GM21526 (cell line): ENCODE measurements at regions not wholly inside any gene's neighbourhood (a gene's known extent, or its start where the extent isn't known, plus 50 kb on each side); places are given as distances from the start of the nearest gene placed in this dataset.
"Not testable (repeated sequence)": the region's sequence is repeated elsewhere in the genome, so short reads cannot be mapped to it uniquely, and the experiment has no call there.

Source experiments
- ATAC-seq: cut with Tn5 transposase; IDR thresholded peaks from one replicate; pipeline ENCODE4 v1.9.1; 2021; ENCODE audit warnings: moderate library complexity; ENCODE audit not compliant: unreplicated experiment, low FRiP score

GRCh38 chr7:25726170-25726780, 425.7 kb upstream of the NFE2L3 start:
- ATAC-seq = no peak

DNA sequence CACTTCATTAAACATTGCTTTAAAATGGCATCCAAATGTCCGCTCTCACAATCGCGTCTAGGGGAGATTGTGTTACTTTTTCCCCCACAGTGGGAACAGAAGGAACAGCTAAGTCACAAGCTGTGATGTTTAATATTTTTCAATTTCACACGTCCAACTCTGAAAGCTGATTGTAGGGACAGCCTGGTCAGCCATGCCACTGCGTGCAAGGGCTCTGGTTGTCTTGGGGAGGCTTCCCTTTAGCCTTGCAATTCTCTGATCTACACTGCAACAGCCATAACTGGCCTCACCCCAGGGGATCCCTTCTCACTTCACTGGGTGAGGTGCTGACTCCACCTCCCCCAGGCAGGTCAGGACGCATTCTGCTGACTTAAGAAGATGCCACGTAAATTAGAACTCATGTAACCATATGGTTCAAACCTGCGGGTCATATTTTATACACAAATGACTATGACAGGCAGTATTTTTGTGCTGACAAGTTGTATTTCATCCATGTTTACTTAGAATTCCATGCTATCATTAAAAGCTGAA, 425.2 kb upstream of the NFE2L3 start:
- ATAC-seq = no peak

- no peak for ATAC-seq
Observed at GRCh38 chr7:25727446-25727845, 424.6 kb upstream of the NFE2L3 start.

DNA sequence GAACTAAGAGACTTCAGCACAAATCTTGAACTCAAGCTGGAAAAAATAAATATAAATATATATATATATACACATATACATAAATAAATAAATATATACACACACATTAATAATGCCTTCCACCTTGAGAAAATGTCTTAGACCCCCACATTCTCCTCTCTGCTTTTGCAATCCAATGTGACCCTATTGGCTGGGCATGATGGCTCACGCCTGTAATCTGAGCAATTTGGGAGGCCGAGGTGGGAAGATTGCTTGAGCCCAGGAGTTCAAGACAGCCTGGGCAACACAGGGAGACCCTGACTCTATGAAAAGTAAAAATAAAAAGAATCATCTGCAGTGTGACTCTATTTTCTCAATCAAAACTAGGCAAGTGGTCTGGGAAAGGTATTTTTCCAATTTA, 424.1 kb upstream of the NFE2L3 start:
- ATAC-seq = no peak

- ATAC-seq = no peak
Observed at GRCh38 chr7:25731068-25731845, 420.7 kb upstream of the NFE2L3 start.

GRCh38 chr7:25731846-25732245, 420.2 kb upstream of the NFE2L3 start:
- ATAC-seq = no peak

GRCh38 chr7:25732766-25733217, 419.2 kb upstream of the NFE2L3 start:
- no peak for ATAC-seq

DNA sequence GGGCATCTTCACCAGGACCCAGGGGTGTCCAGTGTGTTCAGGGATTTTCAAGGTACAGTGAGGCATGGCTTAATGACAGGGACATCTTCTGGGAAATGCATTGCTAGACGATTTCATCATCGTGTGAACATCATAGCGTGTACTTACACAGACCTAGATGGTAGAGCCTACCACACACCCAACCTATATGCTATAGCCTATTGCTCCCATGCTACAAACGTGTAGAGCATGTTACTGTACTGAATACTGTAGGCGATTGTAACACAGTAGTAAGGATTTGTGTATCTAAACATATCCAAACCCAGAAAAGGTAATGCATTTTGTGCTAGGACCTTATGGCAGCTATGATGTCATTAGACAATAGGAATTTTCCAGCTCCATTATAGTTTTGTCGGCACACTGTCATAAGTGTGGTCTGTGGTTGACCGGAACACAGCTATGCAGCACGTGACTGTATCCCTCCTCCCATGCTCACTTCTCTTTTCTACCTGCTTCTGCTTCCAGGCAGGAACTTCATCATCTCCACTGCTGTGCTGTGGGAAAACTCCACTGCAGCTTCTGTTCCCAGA, 416.2 kb upstream of the NFE2L3 start:
- no peak for ATAC-seq

GRCh38 chr7:25738528-25738927, 413.5 kb upstream of the NFE2L3 start:
- no peak for ATAC-seq

- no peak for ATAC-seq
Observed at GRCh38 chr7:25739143-25739542, 412.9 kb upstream of the NFE2L3 start.

GRCh38 chr7:25742316-25742715, 409.7 kb upstream of the NFE2L3 start:
- ATAC-seq = no peak

DNA sequence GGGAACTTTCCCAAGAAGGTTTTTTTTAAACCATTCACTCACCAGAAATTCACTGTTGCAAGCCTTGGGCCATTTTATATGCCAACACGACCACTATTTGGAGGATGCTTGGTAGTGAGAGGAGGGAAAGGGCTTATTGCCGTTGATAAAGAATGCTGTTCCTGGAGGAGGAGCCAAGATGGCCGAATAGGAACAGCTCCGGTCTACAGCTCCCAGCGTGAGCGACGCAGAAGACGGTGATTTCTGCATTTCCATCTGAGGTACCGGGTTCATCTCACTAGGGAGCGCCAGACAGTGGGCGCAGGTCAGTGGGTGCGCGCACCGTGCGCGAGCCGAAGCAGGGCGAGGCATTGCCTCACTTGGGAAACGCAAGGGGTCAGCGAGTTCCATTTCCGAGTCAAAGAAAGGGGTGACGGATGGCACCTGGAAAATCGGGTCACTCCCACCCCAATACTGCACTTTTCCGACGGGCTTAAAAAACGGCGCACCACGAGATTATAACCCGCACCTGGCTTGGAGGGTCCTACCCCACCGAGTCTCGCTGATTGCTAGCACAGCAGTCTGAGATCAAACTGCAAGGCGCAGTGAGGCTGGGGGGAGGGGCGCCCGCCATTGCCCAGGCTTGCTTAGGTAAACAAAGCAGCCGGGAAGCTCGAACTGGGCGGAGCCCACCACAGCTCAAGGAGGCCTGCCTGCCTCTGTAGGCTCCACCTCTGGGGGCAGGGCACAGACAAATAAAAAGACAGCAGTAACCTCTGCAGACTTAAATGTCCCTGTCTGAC, 408.1 kb upstream of the NFE2L3 start:
- ATAC-seq = not testable (repeated sequence)

DNA sequence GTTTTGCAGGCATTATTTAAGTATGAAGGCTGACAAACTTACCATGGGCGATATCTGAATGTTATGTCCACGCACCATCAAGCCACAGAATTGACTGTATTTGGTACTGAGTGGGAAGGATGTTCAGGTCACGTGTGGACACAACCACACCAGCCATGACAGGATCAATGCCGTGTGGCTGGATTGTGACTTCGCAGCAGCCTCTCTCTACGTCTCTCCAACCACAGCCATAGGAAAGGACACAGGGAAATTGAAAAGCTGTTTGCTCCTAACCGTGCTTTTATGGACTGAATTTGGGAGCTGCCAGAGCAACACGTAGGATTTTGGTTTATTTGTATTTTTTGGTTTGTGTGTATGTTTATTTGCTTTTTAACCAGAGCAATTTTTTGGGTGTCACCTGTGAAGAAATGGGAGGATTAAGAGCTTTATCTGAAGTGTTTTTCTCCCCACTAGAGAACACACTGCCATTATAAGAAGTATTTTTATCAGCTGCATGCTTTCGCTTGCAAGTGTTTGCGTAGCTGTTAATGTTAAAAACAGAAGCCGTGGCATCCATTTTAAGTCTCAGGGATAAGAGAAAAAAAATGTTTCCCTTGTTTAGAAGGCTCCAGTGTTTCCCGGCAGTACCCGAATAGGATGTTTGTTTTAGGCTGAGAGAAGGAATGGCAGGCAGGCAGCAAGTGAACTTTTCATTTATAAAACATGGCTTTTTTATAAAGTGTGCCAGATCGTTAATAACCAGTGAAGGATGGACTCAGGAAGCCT, 401.1 kb upstream of the NFE2L3 start:
- ATAC-seq = no peak

DNA sequence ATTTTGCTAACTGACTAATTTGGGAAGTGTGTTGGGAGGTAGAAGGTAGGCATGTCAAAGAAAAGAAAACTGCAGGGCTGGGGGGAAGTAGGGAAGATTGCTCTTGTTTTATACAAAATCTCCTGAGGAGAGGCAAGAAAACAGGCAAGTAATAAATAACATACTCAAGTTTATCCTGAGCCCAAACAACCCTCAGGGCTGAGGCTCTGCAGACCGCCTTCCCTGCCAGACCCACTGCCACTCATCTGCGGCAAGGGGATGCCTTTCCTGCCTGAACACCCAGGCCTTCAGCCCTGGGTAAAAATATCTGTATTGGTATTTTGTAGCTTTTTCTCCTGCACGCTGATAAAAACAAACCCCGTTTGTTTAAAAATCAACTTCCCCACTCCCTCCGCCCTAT, 399.8 kb upstream of the NFE2L3 start:
- ATAC-seq = no peak

DNA sequence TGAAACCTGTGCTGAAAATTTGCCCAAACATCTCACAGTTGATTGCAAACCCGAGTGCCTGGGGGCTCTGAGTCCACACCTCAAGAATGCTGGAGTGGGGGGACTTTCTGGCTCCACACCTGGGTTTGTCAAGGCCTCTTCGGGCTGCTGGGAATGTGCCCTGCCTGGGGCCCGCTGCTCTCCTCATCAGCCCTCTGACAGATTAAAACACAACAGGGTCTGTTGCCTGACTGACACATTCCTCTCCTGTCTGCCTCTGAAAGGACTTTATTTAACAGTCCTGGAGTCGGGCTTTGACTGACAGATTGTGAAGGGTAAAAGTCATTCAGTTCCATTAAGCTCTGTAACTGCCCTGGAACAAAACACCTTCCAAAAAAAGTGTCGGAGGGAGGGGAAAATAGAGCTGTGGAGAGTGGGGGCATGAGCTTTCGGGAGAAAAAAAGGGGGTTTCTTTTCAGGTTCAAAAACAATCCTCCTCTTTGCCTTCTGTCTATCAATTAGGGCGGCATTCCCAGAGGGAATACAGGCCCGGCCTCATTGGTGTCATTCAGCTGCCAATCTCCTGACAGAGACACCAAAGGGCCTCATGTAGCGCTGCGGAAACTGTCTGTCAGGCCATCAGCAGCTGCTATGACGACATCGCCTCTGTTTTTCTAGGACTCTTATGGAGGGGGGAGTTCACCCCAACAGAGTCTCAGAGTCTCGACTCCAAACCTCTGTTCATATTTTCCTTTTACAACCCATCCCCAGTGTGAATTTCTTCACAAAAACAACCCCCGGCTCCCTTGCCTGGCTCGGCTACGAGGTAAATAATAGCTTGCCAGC, 398.8 kb upstream of the NFE2L3 start:
- ATAC-seq = no peak

DNA sequence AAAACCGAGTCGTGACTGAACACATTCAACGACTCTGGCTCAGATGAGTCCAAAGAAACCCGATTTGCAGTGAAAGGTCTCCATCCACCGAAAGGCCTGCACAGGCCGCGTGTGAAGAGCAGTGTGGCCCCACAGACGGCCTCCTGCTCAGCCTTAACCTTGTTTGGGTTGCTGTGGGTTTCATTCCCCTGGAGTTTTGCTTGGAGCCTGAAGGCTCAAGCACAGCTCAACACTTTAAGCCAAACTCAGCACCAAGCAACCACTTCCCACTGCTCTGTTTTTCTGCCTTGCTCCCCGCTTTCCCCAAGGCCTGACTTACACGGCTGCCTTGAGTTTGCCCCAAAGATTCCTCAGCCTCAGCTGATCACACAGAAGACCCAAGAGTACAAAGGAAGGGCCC, 398.2 kb upstream of the NFE2L3 start:
- ATAC-seq = no peak

GRCh38 chr7:25754333-25754732, 397.7 kb upstream of the NFE2L3 start:
- ATAC-seq = no peak

DNA sequence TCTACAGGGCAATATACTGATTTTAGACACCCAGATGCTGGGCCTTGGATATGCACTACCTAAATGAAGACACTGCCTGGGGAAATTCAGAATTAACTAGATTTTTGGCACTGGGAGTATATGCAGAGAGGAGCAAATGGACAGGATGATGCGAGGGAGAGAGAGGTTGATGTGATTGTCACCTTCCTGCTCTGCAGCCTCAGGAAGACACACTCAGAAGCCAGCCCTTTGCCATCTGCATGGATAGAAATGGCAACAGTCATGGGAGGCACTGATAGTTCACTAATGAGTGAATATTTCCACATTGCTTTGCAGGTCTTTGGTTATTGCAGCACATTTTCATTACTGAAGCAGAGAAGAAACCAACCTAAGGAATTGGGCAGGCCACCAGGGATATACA, 397.2 kb upstream of the NFE2L3 start:
- ATAC-seq = no peak

GRCh38 chr7:25756601-25757000, 395.4 kb upstream of the NFE2L3 start:
- ATAC-seq = no peak
